HG02610 (cell line): ENCODE measurements at regions not wholly inside any gene's neighbourhood (a gene's known extent, or its start where the extent isn't known, plus 50 kb on each side); places are given as distances from the start of the nearest gene placed in this dataset.

ENCODE experiments used
- ATAC-seq: cut with Tn5 transposase; IDR thresholded peaks from one replicate; pipeline ENCODE4 v1.9.1; 2021; ENCODE audit warnings: mild to moderate bottlenecking, moderate library complexity; ENCODE audit not compliant: unreplicated experiment

DNA sequence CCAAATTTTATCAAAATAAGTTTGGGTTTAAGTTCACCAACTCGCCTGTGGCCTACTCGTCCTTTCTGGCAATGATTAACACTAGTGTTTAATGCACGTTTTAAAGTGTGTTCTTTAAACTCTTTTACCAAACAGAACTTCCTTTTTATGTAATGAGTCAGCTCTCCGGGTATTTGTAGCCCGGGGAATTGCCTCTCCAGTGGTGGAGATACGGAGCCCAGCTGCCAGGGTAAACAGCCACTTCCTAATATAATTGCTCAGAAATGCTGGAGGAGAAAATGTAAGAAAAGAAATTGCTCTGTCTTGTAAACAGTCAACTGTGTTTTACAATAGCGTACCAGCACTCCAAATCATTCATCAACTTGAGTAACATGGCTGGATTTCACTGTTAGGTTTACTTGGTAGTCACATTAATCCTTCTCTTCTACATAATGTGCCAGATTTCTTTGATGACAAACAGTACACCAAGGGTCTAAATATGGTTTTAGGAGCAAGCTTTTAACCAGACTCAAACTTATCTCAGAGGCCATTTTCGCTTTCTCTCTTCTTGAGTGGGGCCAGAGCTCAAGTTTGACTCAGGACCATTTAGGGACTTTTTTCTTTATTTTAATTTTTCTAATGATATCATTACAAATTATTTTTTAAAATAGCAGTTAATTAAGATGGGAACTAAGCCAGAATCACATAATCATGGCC, 101.2 kb upstream of the SLC38A2 start:
- ATAC-seq: peak; percentile 84

DNA sequence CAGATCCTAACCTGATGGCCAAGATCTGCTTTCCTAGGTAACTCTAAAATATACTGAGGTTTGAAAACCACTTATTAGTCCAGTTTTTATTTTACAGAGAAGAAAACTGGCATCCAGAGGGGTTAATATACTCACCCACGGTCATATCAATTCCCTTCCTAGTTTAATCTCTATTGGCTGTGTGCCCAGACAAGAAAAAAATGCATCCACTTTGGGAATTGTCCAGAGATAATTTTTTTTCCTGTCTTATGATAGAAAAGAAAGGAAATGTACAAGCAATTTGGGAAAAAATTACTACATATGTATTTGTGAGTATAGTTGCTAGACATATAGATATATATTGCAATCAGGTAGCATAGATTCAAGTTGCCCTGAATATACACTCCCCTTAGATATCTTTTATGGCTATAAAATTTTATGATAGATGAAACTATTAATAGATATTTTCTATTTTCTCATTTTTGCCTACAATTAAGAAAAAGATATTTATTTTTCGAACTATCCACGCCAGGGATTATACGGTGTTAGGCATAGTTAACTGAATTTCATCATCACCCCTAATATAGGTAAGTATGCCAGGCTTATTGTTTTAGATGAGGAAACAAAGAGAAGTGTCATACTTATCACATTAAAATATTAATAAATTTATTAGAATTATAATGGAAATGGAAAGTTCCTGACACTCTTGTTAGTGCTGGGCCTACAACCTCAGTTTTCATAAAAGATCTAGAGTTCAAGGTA, 100.5 kb upstream of the SLC38A2 start:
- ATAC-seq: no peak

DNA sequence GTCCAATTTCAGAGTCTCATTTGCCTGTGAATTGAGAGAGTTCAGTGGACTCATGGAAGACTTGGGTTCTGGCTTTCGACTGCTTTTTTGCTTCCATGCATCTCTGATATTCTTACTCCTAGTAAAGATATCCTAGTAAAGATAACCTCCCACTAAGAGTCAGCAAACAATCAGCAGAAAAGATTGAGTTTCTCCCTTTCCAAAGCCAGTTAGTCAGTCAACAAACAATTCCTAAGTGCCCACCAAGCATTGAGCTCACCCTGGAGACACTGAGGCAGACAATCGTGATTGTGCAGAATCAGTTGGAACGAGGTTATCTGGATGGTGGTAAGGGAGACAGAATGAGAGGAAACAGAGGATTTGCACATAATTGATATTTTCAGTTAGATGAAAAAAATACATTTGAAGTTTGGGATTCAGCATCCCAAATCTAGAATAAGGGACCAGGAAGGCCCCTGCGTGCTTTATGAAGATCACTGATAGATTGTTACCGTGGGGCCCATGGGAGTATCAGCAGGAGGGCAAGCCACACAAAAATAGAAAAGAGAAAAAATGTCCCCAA, 99.7 kb upstream of the SLC38A2 start:
- ATAC-seq: no peak

DNA sequence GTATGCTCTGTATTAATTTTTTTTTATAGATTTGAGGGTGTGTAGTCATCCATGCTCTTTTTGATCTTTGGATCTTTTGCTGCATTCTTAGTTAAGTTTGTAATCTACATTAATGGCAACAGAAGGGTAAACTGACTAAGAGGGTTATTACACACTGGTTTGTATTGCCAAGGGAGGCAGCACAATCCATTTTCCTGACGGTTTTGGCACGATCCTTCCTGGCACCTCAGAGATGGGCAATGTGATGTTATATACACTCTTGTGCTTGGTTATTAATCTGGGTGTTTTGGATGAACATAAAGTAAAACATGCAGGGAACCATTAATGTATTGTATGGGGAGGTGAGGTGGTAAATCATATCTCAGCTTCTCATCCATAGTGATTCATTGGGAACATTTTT, 98.8 kb upstream of the SLC38A2 start:
- no peak for ATAC-seq

DNA sequence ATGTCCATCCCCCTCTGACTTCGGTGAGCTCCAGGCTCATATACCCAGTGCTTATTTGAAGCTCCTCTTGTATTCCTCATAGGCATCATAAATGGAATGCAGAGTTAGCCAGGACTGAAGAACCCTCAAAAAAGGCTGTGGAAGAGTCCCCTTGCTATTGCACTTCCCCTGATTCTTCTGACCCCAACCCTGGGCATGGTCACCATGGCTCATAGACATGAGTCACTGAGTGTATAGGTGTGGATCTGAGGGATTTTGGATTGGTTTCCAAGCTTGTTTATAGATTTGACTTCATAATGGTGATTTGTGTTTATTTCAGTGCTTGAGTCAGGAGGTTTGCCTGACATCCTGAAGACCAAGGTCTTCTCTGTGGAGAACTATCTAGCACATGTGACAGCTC, 98.4 kb upstream of the SLC38A2 start:
- ATAC-seq: no peak

DNA sequence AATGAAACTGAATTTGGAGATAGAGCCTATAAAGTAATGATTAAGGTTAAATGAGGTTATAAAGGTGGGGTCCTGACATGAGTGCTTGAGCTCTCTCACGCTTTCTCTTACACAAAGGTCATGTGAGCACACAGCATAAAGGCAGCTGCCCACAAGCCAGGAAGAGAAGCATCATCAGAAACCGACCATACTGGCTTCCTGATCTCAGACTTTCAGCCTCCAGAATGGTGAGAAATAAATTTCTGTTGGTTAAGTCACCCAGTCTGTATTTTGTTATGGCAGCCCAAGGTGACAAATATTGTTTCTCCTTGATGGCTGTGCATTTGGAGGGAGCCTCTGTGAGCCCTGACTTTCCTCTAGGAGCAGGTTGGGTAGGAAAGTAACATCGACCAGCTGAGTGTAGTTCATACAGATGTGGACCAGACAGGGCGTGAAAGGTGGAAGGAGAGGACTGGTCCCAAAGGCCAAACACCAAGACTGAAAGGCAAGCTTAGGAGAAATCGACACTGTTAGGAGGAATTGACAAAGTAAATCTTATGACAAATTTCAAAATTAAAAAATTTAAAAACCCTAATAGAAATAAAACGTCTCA, 97.6 kb upstream of the SLC38A2 start:
- ATAC-seq: peak; percentile 71

DNA sequence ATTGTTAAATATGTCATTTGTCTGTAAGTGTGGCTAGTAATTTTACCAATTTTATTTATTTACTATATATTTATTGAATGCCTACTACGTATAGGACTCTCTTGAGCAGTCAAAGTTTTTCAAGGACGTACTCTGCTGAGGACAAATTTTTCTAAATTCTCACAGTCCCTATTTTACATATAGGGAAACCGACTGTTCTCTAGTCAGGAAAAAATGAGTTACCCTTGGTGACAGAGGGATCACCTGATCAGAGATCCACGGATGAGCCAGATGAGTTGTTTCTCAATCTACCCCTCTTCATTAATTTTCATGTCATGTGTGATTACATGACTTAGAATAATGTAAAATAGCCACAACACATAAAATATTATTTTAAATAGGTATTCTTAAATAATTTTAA, 96.2 kb upstream of the SLC38A2 start:
- ATAC-seq: no peak

DNA sequence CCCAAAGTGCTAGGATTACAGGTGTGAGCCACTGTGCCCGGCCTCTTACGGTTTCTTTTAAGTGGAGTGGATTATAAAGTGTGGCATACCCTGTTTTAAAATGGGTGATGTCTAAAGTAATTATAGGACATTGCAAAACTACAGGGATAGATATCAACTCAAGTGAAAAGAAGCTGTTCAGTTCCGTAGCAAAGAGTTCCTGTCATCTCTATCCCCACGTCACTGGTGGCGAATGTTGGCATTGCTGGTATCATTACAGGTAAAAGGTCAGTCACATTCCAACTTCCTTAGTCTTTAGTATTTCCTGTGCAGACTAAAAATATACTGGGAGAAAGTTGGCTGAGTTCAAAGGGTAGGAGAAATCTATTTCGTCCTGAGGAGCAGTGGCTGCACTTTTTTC, 95.6 kb upstream of the SLC38A2 start:
- no peak for ATAC-seq

DNA sequence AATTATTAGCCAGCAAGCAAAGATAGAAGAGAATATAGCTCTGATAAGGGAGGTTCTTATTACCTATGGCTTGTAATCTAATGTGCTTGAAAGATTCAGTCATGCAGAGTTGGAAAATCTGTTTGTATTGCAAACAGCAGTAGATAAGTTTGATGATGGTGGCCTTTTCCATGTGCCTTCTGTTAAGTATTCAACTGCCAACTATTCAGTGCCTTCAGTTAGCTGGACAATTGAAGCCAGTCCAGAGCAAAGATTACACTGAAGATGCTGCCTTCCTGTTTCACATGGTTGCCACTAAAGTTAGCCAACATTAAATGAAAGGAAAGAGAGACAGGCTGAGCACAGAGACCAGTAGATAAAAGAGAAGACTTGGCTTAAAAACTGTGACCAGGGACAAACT, 92.7 kb upstream of the SLC38A2 start:
- ATAC-seq: no peak

DNA sequence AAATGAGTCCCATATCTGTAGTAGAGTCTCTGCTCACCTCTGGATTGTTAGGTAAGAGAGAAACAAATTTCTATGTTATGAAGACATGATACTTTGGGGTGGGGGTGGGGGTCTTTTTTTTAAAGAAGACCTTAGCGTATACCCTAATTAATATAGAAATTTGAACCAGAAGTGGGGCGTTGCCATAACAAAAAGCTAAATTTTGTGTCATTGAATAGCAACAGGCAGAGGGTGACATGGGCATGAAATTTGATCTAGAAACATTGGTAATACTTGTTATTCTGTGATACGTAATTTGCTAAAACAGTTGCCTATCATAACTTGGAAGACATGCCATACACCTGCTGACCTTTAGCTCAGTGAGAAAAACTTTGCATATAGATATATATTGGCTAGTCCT, 92.3 kb upstream of the SLC38A2 start:
- ATAC-seq: no peak

DNA sequence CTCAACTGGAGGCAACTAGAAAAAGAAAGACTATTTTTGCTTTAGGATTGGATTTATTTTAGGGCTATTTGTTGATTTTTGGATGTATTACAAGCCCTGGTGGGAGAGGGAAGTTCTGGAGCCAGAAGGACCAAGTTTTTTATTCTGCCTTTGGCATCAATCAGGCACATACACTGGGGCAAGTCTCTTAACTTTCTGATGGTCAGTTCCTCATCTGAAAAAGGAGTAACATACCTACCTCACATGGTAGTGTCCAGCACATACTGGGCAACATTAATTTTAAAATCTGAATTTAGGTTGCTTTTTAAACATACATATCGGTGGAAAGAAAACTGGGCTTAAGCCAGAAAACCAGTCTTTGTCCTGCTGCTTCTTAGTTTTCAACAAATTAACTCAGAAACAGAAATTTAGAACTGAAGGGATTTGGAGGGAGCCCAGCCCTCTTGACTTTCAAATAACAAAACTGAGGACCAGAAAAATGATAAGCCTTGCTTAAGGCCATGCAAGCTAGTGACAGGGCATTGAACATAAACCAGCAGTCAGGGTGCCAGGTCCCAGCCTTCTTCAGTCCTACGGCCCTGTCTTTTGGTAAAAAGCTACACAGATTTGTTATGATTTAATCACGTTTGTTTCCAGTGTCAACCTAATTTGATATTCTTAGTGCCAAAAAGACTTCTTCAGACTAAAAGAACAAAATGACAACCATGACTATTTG, 90.2 kb upstream of the SLC38A2 start:
- no peak for ATAC-seq

DNA sequence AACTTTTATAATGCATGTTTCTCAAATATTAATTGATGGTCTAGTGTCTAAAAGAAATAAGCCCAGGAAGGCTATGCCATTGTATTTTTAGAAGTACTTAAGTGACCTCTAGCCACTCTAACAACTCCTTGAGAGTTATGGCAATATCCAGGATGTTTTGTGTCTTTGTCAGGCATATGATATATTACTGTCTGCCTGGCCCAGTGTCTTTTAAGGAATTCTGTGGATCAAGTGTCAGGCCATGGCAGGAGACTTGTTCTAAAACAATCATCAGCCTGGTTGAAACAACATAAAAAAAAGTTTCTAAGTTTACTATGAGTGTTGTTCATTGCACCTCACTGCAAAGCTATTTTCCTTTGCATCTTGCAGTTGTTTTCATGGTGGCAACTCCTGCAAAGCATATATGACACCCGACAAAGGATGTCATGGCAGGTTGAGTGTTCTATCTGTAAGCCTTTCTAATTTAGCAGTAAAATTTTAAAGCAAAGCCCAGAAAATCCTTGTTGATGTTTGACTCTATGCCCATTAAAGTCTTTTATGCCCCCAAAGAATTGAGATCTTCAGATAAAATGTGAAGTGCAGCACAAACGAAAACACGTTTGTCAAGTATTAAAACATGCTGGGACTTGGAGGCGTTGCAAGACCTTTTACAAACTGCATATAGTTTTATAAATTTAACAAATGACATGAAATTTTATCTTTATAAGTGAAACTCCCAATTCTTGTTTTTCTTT, 89.5 kb upstream of the SLC38A2 start:
- no peak for ATAC-seq

DNA sequence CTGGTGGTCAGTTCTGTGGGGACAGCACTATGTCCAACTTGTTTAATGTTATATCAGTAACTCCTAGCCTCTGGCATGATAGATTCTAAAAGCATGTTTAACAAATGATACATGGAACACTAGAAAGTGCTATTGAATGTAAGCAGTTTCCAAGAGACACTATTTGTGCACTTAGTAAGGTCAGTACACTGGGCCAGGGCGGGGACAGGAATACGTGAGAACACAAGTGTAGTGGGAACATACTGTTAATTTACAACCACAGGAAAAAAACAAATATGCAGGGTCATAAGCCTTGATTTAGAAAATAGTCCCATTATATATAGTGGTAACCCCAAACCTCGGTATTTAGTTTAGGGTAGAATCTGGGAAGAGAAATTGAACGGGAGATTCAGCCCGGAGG, 88.9 kb upstream of the SLC38A2 start:
- ATAC-seq: no peak

DNA sequence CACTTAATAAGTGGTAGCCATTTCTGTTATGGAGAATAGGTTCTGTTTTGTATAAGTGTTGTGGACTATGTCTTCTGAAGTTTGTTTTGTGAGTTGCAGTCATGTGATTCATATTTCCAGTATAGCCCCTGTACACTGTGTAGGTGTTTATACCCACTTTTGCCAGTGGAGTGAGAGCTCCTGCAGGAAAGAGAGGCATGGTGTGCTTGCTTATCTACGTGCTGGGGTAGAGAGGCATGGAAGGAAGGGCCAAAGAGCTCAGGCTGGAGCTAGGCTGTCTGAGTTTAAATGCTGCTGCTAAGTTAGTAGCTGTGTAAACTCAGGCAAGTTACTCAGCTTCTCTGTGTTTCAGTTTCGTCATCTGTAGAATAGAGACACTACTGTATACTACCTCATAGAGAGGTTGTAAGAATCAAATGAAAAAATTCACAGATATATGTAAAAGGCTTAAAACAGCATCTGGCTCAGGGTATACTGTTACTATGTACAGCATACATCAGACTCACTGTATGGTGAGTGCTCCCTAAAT, 88.2 kb upstream of the SLC38A2 start:
- peak; percentile 38 for ATAC-seq

DNA sequence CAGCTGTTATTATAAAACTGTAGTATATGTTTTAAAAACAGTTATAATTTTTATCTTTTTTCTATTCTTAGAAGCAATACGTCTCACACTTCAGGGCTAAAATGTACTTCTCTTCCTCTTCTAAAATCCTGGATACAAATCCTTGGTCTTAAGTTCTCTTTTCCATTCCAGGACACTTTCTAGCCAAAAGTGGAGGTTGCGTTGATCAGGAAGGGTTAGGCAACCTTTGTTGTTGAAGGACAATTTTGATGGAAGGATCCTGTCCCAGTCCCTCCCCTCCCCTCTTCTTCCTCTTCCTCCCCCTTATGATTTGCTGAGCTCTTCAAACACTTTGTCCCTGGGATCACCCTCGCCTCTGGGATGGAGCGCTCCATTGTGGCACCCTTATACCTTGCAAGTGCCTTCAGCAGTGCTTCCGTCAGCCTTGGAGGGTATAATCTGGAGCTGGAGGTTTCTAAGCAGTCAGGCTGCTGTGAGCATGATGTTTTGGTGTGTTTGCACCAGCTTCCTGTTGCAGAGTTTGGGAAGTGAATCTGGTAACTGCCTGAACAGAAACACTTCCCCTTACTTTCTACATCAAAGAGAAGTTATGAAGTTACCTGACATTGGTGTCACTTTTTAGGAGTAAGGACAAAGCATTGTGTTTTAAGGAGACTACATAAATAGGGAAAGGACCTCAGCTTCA, 87.4 kb upstream of the SLC38A2 start:
- no peak for ATAC-seq

DNA sequence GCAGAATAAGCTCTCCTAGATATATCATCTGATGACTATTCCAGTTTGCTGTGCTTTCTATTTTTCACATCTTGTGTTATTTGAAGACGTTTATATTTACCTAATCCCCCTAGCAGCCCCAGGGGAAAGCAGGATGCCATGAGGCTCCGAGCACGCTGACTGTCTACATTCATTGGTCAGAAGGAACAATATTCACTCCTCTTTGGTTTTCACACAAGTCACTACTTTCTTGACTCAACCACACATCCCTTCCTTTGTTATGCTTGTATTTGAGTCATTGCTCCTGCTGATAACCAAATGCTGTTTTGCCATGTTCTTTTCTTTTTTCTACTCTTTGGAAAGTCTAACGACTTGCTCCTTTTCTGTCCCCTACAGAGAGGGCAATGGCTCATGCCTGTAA, 86.5 kb upstream of the SLC38A2 start:
- no peak for ATAC-seq

DNA sequence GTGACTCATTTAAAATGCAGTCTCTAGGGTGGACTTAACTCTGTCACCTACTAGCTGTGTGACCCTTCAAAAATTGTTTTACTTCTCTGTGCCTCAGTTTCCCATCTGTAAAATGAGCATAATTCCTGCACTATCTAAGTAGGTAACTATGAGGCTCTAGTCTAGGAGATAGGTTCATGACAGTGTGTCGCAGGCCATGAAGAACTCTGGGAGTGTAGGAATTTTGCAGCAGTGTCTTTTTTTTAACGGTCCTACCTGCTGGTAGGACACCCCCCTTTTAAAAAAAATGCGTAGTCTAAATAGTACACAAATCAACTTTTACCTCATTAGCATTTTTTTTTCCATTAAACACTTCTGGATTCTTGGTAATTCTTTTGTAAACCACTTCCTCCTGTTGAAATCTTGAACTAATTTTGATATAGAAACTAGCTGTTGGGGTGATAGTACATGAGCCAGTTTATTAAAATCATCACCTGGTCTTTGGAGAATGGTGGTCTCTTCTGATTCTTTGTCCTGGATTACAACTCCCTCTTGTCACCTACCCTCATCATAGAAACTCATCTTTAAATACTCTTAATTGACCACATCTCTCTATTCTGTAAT, 86.0 kb upstream of the SLC38A2 start:
- ATAC-seq: no peak

DNA sequence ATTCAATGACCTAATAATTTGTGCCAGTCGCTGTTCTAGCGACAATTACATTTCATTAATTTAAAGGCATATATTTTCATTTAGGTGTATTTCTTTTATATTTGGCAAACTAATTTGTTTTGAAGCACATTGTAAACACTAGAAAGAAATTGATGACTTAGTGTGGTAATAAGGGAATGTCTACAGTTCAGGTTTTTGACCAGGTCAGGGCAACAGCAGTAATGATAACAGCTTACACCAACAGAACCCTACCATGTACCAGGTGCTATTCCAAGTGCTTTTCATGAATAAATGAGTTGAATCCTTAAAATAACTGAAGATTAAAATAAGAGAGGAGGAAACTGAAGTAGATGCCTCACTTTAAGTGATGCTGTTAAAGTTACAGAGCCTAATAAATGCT, 85.4 kb upstream of the SLC38A2 start:
- no peak for ATAC-seq
